GM13976 (cell line): ENCODE measurements at regions not wholly inside any gene's neighbourhood (a gene's known extent, or its start where the extent isn't known, plus 50 kb on each side); places are given as distances from the start of the nearest gene placed in this dataset.

ENCODE experiments used
- DNase-seq: peaks from one replicate; pipeline ENCODE4 v3.0.0; 2012; ENCODE audit warnings: low spot score
- CTCF ChIP-seq: IDR thresholded peaks from 2 replicates; pipeline ENCODE4 v1.5.1; 2012; ENCODE audit warnings: borderline replicate concordance, mild to moderate bottlenecking; ENCODE audit not compliant: insufficient read depth; ENCODE audit errors: extremely low read depth, missing control alignments, control extremely low read depth
- in situ Hi-C: fragments of 300-500 bp; cut with MboI; formaldehyde crosslinking; loops from one replicate; pipeline ENCODE4 v1.12.0; 2022; ENCODE audit warnings: low sequenced_read_pairs, mixed read lengths, inconsistent platforms; ENCODE audit not compliant: unreplicated experiment

GRCh38 chr12:77578466-77579220, 252.1 kb upstream of the NAV3 start:
- no peak for TF ChIP-seq CTCF
- in situ Hi-C loops = no loop called here
- no peak for DNase-seq

GRCh38 chr12:77577791-77578190, 252.9 kb upstream of the NAV3 start:
- in situ Hi-C loops = no loop called here
- TF ChIP-seq CTCF = no peak
- DNase-seq = no peak

- no peak for TF ChIP-seq CTCF
- in situ Hi-C loops = no loop called here
- DNase-seq = no peak
Observed at GRCh38 chr12:77575376-77575919, 255.2 kb upstream of the NAV3 start.

GRCh38 chr12:77572371-77572770, 258.3 kb upstream of the NAV3 start:
- in situ Hi-C loops = no loop called here
- no peak for DNase-seq
- no peak for TF ChIP-seq CTCF

DNA sequence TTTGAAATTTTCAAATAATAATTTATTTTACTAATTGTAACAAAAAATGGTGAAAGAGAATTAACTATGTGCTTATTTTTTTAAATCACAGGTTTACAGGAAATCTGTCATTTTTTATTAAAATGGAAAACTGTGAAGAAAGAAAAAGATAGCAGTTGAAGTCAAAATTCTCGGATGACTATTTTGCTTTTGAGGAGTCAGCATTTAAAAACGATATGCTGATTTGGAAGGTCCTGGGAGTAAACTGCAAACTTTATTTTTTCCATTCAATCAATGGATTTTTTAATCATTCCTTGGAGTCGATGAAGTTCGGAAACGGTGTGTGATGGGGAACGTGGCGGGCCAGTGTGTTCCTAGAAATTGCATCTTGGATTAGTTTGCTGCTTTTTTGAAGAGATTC, 258.9 kb upstream of the NAV3 start:
- no peak for TF ChIP-seq CTCF
- in situ Hi-C loops = no loop called here
- DNase-seq = no peak

DNA sequence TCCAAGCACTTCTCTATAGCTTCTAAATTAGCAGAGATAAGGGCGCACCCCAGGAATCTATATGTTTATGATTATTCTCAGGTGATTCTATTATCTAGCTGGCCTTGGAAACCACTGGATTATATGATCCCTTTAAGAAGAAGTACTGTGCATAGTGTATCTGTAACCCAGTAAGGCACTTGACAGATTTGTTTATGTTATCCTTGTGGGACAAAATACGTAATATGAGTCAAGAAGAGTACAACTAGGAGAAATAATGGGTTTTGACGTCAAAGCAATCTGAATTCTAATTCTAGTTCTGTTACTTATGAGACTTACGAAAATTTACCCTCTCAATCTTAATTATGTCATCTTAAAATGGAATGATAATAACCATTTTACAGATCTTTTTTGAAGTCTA, 259.6 kb upstream of the NAV3 start:
- TF ChIP-seq CTCF = no peak
- DNase-seq = no peak
- in situ Hi-C loops = no loop called here
